ENCODE measurements at regions not wholly inside any gene's neighbourhood (a gene's known extent, or its start where the extent isn't known, plus 50 kb on each side); places are given as distances from the start of the nearest gene placed in this dataset.

- no peaks in the 10 kb centered on the region for H3K27me3 ChIP-seq
- intact Hi-C loops (cut with DNase I) = loop anchor here in 1 of 10 donors (5.0 kb wide), 1 partner anchor 41 kb away; no protein-coding TSS in a partner anchor
- no peak overlapping the region for H3K4me3 ChIP-seq
- TF ChIP-seq CTCF (IDR thresholded peaks at IDR 0.05) = no peak
- no peak for TF ChIP-seq POLR2A (IDR thresholded peaks at IDR 0.05)
- no peak overlapping the region for H3K27ac ChIP-seq
- H3K4me1 ChIP-seq = peaks cover 0 to 29% (median 14%) of the 10 kb centered on the region in 12 donors
- DNase-seq (no peak), ATAC-seq (no peak)
- H3K9me3 ChIP-seq = peaks cover 0 to 27% (median 13%) of the 10 kb centered on the region in 12 donors
- H3K36me3 ChIP-seq = no peaks in the 10 kb centered on the region
These were observed 50.3 kb upstream of the TRIB2 start for GRCh38 chr2:12666445-12666844.

Small RNAs in the stretch of these regions (microRNA-seq; reads per million reads assigned to microRNA genes)
- 0 reads per million in 4 donors for gene MIR3681
